SK-N-SH treated with all-trans-retinoic acid at 6 μM for 48 hours (cell line): ENCODE measurements at regions not wholly inside any gene's neighbourhood (a gene's known extent, or its start where the extent isn't known, plus 50 kb on each side); places are given as distances from the start of the nearest gene placed in this dataset.

ENCODE experiments used
- ATAC-seq: fragments of 200-7000 bp; cut with Tn5 transposase; 3 replicates; pipeline ENCODE4 v1.9.1; 2020; ENCODE audit warnings: mild to moderate bottlenecking, moderate library complexity
- ARNTL ChIP-seq: fragments of 450-650 bp; formaldehyde crosslinking; IDR thresholded peaks from 2 replicates; pipeline ENCODE4 v1.5.0; 2020; ENCODE audit warnings: low read depth, mild to moderate bottlenecking, moderate library complexity, borderline replicate concordance
- CSDC2 ChIP-seq: fragments of 250-450 bp; sonication (Bioruptor Pico); IDR thresholded peaks from 2 replicates; pipeline ENCODE4 v1.5.0; 2020; ENCODE audit warnings: mild to moderate bottlenecking, moderate library complexity
- ESRRG ChIP-seq: fragments of 250-450 bp; sonication (Bioruptor Pico); IDR thresholded peaks from 2 replicates; pipeline ENCODE4 v1.6.1; 2021; ENCODE audit warnings: mild to moderate bottlenecking
- GLIS3 ChIP-seq: fragments of 250-450 bp; sonication (Bioruptor Pico); IDR thresholded peaks from 2 replicates; pipeline ENCODE4 v1.5.0; 2020; ENCODE audit warnings: mild to moderate bottlenecking, moderate library complexity
- ISL1 ChIP-seq: fragments of 250-450 bp; sonication (Bioruptor Pico); IDR thresholded peaks from 2 replicates; pipeline ENCODE4 v2.1.2; 2022; ENCODE audit warnings: mild to moderate bottlenecking, moderate library complexity
- OSR1 ChIP-seq: fragments of 250-450 bp; sonication (Bioruptor Pico); IDR thresholded peaks from 2 replicates; pipeline ENCODE4 v1.8.0; 2022; ENCODE audit warnings: moderate library complexity, mild to moderate bottlenecking, inconsistent platforms
- PATZ1 ChIP-seq: fragments of 250-450 bp; sonication (Bioruptor Pico); IDR thresholded peaks from 2 replicates; pipeline ENCODE4 v1.8.0; 2020; ENCODE audit warnings: mild to moderate bottlenecking, moderate library complexity, borderline replicate concordance
- POU6F1 ChIP-seq: fragments of 250-450 bp; sonication (Bioruptor Pico); IDR thresholded peaks from 2 replicates; pipeline ENCODE4 v1.8.0; 2021; ENCODE audit warnings: low read depth, mild to moderate bottlenecking, moderate library complexity, borderline replicate concordance
- PPARA ChIP-seq: fragments of 250-450 bp; sonication (Bioruptor Pico); IDR thresholded peaks from 2 replicates; pipeline ENCODE4 v1.5.0; 2020; ENCODE audit warnings: mild to moderate bottlenecking, borderline replicate concordance
- RARB ChIP-seq: fragments of 250-450 bp; sonication (Bioruptor Pico); IDR thresholded peaks from 2 replicates; pipeline ENCODE4 v1.8.0; 2021; ENCODE audit warnings: mild to moderate bottlenecking, moderate library complexity
- TCF4 ChIP-seq: fragments of 250-450 bp; sonication (Bioruptor Pico); IDR thresholded peaks from 2 replicates; pipeline ENCODE4 v1.8.0; 2021; ENCODE audit warnings: mild to moderate bottlenecking, moderate library complexity, borderline replicate concordance
- TOX ChIP-seq: fragments of 250-450 bp; sonication (Bioruptor Pico); IDR thresholded peaks from 2 replicates; pipeline ENCODE4 v1.8.0; 2021; ENCODE audit warnings: mild to moderate bottlenecking, moderate library complexity, borderline replicate concordance
- ZC3H10 ChIP-seq: fragments of 250-450 bp; sonication (Bioruptor Pico); IDR thresholded peaks from 2 replicates; pipeline ENCODE4 v1.5.1; 2021; ENCODE audit warnings: mild to moderate bottlenecking, moderate library complexity
- ZFP3 ChIP-seq: fragments of 250-450 bp; sonication (Bioruptor Pico); IDR thresholded peaks from 2 replicates; pipeline ENCODE4 v1.5.0; 2020; ENCODE audit warnings: mild to moderate bottlenecking, moderate library complexity
- ZFP30 ChIP-seq: fragments of 450-650 bp; formaldehyde crosslinking; IDR thresholded peaks from 2 replicates; pipeline ENCODE4 v1.5.0; 2022; ENCODE audit warnings: mild to moderate bottlenecking, moderate library complexity
- ZNF565 ChIP-seq: fragments of 450-650 bp; formaldehyde crosslinking; conservative IDR thresholded peaks from 2 replicates; pipeline ENCODE4 v1.5.0; 2020; ENCODE audit warnings: low read depth, mild to moderate bottlenecking, moderate library complexity
- ZNF8 ChIP-seq: fragments of 450-650 bp; formaldehyde crosslinking; IDR thresholded peaks from 2 replicates; pipeline ENCODE4 v1.5.0; 2020; ENCODE audit warnings: mild to moderate bottlenecking, moderate library complexity
- TF ChIP-seq, protein P1 (sequence below): fragments of 250-450 bp; sonication (Bioruptor Pico); IDR thresholded peaks from 2 replicates; pipeline ENCODE4 v1.5.0; 2020; ENCODE audit warnings: mild to moderate bottlenecking, moderate library complexity
- TF ChIP-seq, protein P2 (sequence below): fragments of 250-450 bp; sonication (Bioruptor Pico); IDR thresholded peaks from 2 replicates; pipeline ENCODE4 v1.5.1; 2021; ENCODE audit warnings: mild to moderate bottlenecking, moderate library complexity

DNA sequence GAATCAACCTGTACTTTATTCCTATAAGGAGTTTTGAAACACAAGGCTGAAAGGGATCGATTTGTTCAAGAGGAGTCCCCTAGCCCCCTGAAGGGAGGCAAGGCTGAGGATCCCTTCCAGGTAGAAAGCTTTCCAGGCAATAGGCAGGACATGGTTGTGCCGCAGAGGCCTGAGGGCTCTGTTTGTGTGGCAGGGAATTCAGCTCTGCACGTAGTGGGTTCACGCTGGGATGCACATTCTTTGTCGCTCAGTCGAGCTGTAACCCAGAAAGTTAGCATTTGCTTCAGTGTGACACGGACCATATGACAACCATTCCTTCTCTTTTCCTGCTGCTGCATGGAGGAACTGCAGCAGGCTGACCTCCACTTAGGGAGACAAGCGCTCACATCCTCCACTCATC is 65.6 kb upstream of the TRIO start:
- no peak for TF ChIP-seq POU6F1 (CRISPR knock-in tag)
- TF ChIP-seq ZNF8 (CRISPR knock-in tag), result no peak
- TF ChIP-seq, all 23 proteins: peak for 0
- no peak for ATAC-seq

GRCh38 chr5:14076561-14076960 is 66.6 kb upstream of the TRIO start:
- ATAC-seq, result no peak
- no peak for TF ChIP-seq ZNF565 (CRISPR knock-in tag)
- TF ChIP-seq TCF4 (CRISPR knock-in tag), result no peak
- TF ChIP-seq ARNTL, result no peak
- TF ChIP-seq, protein P1, sequence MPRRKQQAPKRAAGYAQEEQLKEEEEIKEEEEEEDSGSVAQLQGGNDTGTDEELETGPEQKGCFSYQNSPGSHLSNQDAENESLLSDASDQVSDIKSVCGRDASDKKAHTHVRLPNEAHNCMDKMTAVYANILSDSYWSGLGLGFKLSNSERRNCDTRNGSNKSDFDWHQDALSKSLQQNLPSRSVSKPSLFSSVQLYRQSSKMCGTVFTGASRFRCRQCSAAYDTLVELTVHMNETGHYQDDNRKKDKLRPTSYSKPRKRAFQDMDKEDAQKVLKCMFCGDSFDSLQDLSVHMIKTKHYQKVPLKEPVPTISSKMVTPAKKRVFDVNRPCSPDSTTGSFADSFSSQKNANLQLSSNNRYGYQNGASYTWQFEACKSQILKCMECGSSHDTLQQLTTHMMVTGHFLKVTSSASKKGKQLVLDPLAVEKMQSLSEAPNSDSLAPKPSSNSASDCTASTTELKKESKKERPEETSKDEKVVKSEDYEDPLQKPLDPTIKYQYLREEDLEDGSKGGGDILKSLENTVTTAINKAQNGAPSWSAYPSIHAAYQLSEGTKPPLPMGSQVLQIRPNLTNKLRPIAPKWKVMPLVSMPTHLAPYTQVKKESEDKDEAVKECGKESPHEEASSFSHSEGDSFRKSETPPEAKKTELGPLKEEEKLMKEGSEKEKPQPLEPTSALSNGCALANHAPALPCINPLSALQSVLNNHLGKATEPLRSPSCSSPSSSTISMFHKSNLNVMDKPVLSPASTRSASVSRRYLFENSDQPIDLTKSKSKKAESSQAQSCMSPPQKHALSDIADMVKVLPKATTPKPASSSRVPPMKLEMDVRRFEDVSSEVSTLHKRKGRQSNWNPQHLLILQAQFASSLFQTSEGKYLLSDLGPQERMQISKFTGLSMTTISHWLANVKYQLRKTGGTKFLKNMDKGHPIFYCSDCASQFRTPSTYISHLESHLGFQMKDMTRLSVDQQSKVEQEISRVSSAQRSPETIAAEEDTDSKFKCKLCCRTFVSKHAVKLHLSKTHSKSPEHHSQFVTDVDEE (CRISPR knock-in tag), result no peak
- no peak for TF ChIP-seq ESRRG (CRISPR knock-in tag)
- no peak for TF ChIP-seq POU6F1 (CRISPR knock-in tag)
- no peak for TF ChIP-seq CSDC2 (CRISPR knock-in tag)
- TF ChIP-seq, protein P2, sequence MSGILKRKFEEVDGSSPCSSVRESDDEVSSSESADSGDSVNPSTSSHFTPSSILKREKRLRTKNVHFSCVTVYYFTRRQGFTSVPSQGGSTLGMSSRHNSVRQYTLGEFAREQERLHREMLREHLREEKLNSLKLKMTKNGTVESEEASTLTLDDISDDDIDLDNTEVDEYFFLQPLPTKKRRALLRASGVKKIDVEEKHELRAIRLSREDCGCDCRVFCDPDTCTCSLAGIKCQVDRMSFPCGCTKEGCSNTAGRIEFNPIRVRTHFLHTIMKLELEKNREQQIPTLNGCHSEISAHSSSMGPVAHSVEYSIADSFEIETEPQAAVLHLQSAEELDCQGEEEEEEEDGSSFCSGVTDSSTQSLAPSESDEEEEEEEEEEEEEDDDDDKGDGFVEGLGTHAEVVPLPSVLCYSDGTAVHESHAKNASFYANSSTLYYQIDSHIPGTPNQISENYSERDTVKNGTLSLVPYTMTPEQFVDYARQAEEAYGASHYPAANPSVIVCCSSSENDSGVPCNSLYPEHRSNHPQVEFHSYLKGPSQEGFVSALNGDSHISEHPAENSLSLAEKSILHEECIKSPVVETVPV (CRISPR knock-in tag), result no peak

DNA sequence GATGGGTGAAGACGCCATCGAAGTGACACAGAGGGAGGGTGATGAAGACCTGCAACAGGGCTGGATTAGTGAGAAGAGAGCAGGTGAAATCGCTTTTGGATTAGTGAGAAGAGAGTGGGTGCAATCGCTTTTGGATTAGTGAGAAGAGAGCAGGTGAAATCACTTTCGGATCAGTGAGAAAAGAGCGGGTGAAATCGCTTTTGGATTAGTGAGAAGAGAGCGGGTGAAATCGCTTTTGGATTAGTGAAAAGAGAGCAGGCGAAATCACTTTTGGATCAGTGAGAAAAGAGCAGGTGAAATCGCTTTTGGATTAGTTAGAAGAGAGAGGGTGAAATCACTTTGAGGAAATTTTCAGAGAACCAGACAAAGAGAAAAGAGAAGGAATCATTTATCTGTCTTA is 67.2 kb upstream of the TRIO start:
- TF ChIP-seq, protein P2 (CRISPR knock-in tag), result no peak
- TF ChIP-seq TOX (no peak), CSDC2 (CRISPR knock-in tag) (no peak), GLIS3 (CRISPR knock-in tag) (no peak), ZFP30 (CRISPR knock-in tag) (no peak), RARB (no peak), TCF4 (CRISPR knock-in tag) (no peak), ZNF565 (CRISPR knock-in tag) (no peak), PPARA (no peak), POU6F1 (CRISPR knock-in tag) (no peak)
- no peak for ATAC-seq

DNA sequence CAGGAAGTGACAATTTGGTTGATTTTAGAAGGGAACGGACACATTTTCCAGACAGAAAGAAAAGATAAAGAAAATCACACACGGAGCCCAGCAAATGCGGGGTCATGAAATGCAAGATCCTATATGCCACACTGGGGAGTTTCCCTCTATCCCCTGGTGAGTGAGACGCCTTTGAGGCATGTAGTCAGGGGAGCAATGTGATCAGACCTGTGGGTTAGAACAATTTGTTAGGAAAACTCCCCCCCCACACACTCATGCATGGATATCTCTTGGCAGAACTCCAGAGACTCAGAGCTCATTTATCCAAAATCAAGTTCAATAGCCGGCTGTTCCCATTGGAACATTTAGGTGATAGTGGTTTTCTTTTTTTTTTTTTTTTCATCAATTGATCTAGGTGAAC is 71.7 kb upstream of the TRIO start:
- no peak for TF ChIP-seq GLIS3 (CRISPR knock-in tag)
- TF ChIP-seq ISL1, result no peak
- no peak for TF ChIP-seq TCF4 (CRISPR knock-in tag)
- TF ChIP-seq PPARA, result no peak
- no peak for TF ChIP-seq PATZ1 (CRISPR knock-in tag)
- TF ChIP-seq OSR1 (CRISPR knock-in tag), result no peak
- no peak for TF ChIP-seq RARB
- no peak for TF ChIP-seq ZC3H10 (CRISPR knock-in tag)
- no peak for TF ChIP-seq ZFP30 (CRISPR knock-in tag)
- no peak for TF ChIP-seq POU6F1 (CRISPR knock-in tag)
- no peak for TF ChIP-seq ZFP3 (CRISPR knock-in tag)
- no peak for ATAC-seq
